WTC11 (cell line): ENCODE measurements at regions not wholly inside any gene's neighbourhood (a gene's known extent, or its start where the extent isn't known, plus 50 kb on each side); places are given as distances from the start of the nearest gene placed in this dataset.
A peak's percentile ranks its signal among the peaks of the same experiment; 100 is the strongest.

ENCODE experiments used
- ATAC-seq: fragments of 200-7000 bp; cut with Tn5 transposase; 2 replicates; pipeline ENCODE4 v1.10.0; 2021; ENCODE audit warnings: mild to moderate bottlenecking, moderate library complexity
- CTCF ChIA-PET: fragments of 300-600 bp; sonication (Branson Sonifier 250); formaldehyde crosslinking; loops from one replicate; lab custom pipeline; 2021; ENCODE audit warnings: antibody characterized with exemption; lab: Charles Lee
- POLR2A ChIA-PET: fragments of 350-600 bp; sonication (Branson Sonifier 250); formaldehyde crosslinking; loops from one replicate; lab custom pipeline; 2021; ENCODE audit warnings: antibody characterized with exemption; lab: Charles Lee
- DNase-seq: peaks from one replicate; pipeline ENCODE4 v3.0.0; 2021; ENCODE audit warnings: low spot score
- H3K27ac Mint-ChIP-seq: 2 replicates; pipeline ENCODE4 v1.8.0; 2021; ENCODE audit warnings: mixed read lengths
- H3K27me3 Mint-ChIP-seq: 2 replicates; pipeline ENCODE4 v1.8.0; 2021; ENCODE audit warnings: low read depth, mild to moderate bottlenecking, moderate library complexity, mixed read lengths
- H3K36me3 Mint-ChIP-seq: 2 replicates; pipeline ENCODE4 v1.8.0; 2021; ENCODE audit warnings: mixed read lengths
- H3K4me1 Mint-ChIP-seq: 2 replicates; pipeline ENCODE4 v1.8.0; 2022; ENCODE audit warnings: mixed read lengths
- H3K4me3 Mint-ChIP-seq: 2 replicates; pipeline ENCODE4 v1.8.0; 2021; ENCODE audit warnings: mild to moderate bottlenecking, moderate library complexity, mixed read lengths
- H3K9me3 Mint-ChIP-seq: 2 replicates; pipeline ENCODE4 v1.8.0; 2021; ENCODE audit warnings: mixed read lengths
- ESRRA ChIP-seq: sonication (generic); formaldehyde crosslinking; IDR thresholded peaks from 2 replicates; pipeline ENCODE4 v1.8.1; 2022; ENCODE audit warnings: mild to moderate bottlenecking, missing genetic modification reagents, borderline replicate concordance
- FOXK1 ChIP-seq: sonication (generic); formaldehyde crosslinking; IDR thresholded peaks from 2 replicates; pipeline ENCODE4 v1.8.0; 2022; ENCODE audit warnings: mild to moderate bottlenecking, moderate library complexity, missing genetic modification reagents
- NR1H2 ChIP-seq: sonication (generic); formaldehyde crosslinking; IDR thresholded peaks from 2 replicates; pipeline ENCODE4 v1.9.0; 2021; ENCODE audit warnings: mild to moderate bottlenecking, moderate library complexity, missing genetic modification reagents
- ZNF121 ChIP-seq: sonication (generic); formaldehyde crosslinking; IDR thresholded peaks from 2 replicates; pipeline ENCODE4 v1.8.0; 2023; ENCODE audit warnings: missing genetic modification reagents
- ZNF423 ChIP-seq: fragments of 250-450 bp; sonication (Bioruptor Pico); IDR thresholded peaks from 2 replicates; pipeline ENCODE4 v2.1.2; 2022; ENCODE audit warnings: mild to moderate bottlenecking, moderate library complexity
- ZNF671 ChIP-seq: fragments of 250-450 bp; sonication (Bioruptor Pico); IDR thresholded peaks from 2 replicates; pipeline ENCODE4 v1.8.0; 2021; ENCODE audit warnings: mild to moderate bottlenecking
- TF ChIP-seq, protein P1 (sequence below): sonication (generic); formaldehyde crosslinking; IDR thresholded peaks from 2 replicates; pipeline ENCODE4 v1.8.0; 2023; ENCODE audit warnings: mild to moderate bottlenecking, missing genetic modification reagents
- TF ChIP-seq, protein P2 (sequence below): fragments of 250-450 bp; sonication (Bioruptor Pico); IDR thresholded peaks from 2 replicates; pipeline ENCODE4 v1.9.0; 2021; ENCODE audit warnings: mild to moderate bottlenecking, borderline replicate concordance
- TF ChIP-seq, protein P3 (sequence below): sonication (generic); formaldehyde crosslinking; IDR thresholded peaks from 2 replicates; pipeline ENCODE4 v1.8.0; 2022; ENCODE audit warnings: missing genetic modification reagents
- TF ChIP-seq, protein P4 (sequence below): sonication (generic); formaldehyde crosslinking; IDR thresholded peaks from 2 replicates; pipeline ENCODE4 v1.8.1; 2023; ENCODE audit warnings: mild to moderate bottlenecking, missing genetic modification reagents, moderate library complexity
- TF ChIP-seq, protein P5 (sequence below): fragments of 250-450 bp; sonication (Bioruptor Pico); IDR thresholded peaks from 2 replicates; pipeline ENCODE4 v1.9.0; 2021; ENCODE audit warnings: moderate library complexity, mild to moderate bottlenecking, inconsistent platforms, borderline replicate concordance
- TF ChIP-seq, protein P6 (sequence below): sonication (generic); formaldehyde crosslinking; IDR thresholded peaks from 2 replicates; pipeline ENCODE4 v1.8.1; 2023; ENCODE audit warnings: mild to moderate bottlenecking, missing genetic modification reagents
- TF ChIP-seq, protein P7 (sequence below): sonication (generic); formaldehyde crosslinking; IDR thresholded peaks from 2 replicates; pipeline ENCODE4 v1.8.0; 2023; ENCODE audit warnings: missing genetic modification reagents, mild to moderate bottlenecking, borderline replicate concordance
- TF ChIP-seq, protein P8 (sequence below): fragments of 200-600 bp; IDR thresholded peaks from 2 replicates; pipeline ENCODE4 v1.8.0; 2022; ENCODE audit warnings: antibody characterized with exemption

DNA sequence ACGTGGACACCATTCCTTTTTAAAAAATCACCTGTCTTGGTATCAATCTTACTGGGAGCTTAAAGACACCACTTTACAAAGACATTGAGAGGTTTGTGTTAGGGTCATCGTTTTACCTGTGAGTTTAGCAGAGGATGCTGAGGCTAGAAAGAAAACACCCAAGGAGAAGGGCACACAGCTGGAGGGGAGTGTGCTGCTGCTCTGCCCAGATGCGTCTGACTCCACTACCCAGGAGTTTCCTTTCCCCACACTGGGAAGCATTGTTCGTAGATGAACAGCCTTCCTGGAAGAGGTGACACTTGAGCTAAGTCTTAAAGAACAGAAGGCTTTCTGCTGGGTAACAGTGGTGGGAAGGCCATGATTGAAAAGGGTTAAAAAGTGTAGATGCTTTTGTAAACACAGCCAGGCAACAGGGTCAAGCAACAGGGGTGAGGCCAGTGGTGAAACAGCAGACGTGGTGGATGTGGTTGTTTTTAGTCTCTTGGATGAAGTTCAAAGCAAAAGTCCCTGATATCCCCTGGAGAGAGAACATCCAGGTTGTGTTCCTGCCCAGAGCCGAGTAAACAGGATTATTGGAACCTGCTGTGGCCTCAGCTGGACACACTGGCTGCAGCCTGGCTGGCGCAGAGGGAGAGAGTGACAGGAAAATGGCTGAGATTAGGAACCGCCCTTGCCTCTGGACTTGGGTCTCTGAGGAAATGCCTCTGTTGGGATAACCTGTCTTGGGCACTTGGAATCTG lies 198.6 kb upstream of the JUN start (continued):
- TF ChIP-seq, protein P1, sequence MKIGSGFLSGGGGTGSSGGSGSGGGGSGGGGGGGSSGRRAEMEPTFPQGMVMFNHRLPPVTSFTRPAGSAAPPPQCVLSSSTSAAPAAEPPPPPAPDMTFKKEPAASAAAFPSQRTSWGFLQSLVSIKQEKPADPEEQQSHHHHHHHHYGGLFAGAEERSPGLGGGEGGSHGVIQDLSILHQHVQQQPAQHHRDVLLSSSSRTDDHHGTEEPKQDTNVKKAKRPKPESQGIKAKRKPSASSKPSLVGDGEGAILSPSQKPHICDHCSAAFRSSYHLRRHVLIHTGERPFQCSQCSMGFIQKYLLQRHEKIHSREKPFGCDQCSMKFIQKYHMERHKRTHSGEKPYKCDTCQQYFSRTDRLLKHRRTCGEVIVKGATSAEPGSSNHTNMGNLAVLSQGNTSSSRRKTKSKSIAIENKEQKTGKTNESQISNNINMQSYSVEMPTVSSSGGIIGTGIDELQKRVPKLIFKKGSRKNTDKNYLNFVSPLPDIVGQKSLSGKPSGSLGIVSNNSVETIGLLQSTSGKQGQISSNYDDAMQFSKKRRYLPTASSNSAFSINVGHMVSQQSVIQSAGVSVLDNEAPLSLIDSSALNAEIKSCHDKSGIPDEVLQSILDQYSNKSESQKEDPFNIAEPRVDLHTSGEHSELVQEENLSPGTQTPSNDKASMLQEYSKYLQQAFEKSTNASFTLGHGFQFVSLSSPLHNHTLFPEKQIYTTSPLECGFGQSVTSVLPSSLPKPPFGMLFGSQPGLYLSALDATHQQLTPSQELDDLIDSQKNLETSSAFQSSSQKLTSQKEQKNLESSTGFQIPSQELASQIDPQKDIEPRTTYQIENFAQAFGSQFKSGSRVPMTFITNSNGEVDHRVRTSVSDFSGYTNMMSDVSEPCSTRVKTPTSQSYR = no peak
- TF ChIP-seq, protein P2, sequence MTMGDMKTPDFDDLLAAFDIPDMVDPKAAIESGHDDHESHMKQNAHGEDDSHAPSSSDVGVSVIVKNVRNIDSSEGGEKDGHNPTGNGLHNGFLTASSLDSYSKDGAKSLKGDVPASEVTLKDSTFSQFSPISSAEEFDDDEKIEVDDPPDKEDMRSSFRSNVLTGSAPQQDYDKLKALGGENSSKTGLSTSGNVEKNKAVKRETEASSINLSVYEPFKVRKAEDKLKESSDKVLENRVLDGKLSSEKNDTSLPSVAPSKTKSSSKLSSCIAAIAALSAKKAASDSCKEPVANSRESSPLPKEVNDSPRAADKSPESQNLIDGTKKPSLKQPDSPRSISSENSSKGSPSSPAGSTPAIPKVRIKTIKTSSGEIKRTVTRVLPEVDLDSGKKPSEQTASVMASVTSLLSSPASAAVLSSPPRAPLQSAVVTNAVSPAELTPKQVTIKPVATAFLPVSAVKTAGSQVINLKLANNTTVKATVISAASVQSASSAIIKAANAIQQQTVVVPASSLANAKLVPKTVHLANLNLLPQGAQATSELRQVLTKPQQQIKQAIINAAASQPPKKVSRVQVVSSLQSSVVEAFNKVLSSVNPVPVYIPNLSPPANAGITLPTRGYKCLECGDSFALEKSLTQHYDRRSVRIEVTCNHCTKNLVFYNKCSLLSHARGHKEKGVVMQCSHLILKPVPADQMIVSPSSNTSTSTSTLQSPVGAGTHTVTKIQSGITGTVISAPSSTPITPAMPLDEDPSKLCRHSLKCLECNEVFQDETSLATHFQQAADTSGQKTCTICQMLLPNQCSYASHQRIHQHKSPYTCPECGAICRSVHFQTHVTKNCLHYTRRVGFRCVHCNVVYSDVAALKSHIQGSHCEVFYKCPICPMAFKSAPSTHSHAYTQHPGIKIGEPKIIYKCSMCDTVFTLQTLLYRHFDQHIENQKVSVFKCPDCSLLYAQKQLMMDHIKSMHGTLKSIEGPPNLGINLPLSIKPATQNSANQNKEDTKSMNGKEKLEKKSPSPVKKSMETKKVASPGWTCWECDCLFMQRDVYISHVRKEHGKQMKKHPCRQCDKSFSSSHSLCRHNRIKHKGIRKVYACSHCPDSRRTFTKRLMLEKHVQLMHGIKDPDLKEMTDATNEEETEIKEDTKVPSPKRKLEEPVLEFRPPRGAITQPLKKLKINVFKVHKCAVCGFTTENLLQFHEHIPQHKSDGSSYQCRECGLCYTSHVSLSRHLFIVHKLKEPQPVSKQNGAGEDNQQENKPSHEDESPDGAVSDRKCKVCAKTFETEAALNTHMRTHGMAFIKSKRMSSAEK (CRISPR knock-in tag) = no peak
- peak; percentile 97 for TF ChIP-seq ZNF423

DNA sequence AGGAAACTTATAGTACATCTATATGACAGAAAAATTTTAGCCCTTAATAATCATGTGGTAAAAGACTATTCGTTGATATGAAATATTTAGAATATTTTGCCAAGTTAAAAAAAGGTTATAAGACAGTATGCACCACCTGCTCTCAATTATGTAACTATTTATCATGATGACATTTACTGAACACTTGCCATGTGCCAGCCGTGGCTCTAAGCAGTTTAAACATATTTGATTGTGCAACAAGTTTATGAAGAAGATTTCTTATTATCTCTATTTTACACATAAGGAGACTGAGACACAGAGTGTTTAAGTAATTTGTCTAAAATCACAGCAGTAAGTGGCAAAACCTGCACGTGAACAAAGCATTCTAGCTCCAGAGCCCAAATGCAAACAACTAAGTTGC lies 199.3 kb upstream of the JUN start:
- Mint-ChIP-seq H3K36me3 (no peaks in the 10 kb centered on the region), H3K4me1 (peaks cover 35% of the 10 kb centered on the region), H3K27me3 (no peaks in the 10 kb centered on the region; the same call in 1 of the 2 replicates), H3K9me3 (no peaks in the 10 kb centered on the region), H3K4me3 (no peak overlapping the region), H3K27ac (no peak overlapping the region)
- ATAC-seq = no peak
- ChIA-PET POLR2A (no interaction called here), CTCF (interaction anchor here (0.8 kb wide), 1 partner anchor 38 kb away, joined by 3 read pairs; no protein-coding TSS in a partner anchor)
- no peak for DNase-seq
- TF ChIP-seq ESRRA (CRISPR knock-in tag) (no peak), NR1H2 (CRISPR knock-in tag) (no peak), FOXK1 (CRISPR knock-in tag) (no peak), ZNF671 (CRISPR knock-in tag) (no peak), ZNF121 (CRISPR knock-in tag) (no peak)
- TF ChIP-seq, protein P3, sequence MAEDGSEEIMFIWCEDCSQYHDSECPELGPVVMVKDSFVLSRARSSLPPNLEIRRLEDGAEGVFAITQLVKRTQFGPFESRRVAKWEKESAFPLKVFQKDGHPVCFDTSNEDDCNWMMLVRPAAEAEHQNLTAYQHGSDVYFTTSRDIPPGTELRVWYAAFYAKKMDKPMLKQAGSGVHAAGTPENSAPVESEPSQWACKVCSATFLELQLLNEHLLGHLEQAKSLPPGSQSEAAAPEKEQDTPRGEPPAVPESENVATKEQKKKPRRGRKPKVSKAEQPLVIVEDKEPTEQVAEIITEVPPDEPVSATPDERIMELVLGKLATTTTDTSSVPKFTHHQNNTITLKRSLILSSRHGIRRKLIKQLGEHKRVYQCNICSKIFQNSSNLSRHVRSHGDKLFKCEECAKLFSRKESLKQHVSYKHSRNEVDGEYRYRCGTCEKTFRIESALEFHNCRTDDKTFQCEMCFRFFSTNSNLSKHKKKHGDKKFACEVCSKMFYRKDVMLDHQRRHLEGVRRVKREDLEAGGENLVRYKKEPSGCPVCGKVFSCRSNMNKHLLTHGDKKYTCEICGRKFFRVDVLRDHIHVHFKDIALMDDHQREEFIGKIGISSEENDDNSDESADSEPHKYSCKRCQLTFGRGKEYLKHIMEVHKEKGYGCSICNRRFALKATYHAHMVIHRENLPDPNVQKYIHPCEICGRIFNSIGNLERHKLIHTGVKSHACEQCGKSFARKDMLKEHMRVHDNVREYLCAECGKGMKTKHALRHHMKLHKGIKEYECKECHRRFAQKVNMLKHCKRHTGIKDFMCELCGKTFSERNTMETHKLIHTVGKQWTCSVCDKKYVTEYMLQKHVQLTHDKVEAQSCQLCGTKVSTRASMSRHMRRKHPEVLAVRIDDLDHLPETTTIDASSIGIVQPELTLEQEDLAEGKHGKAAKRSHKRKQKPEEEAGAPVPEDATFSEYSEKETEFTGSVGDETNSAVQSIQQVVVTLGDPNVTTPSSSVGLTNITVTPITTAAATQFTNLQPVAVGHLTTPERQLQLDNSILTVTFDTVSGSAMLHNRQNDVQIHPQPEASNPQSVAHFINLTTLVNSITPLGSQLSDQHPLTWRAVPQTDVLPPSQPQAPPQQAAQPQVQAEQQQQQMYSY (CRISPR knock-in tag) = no peak
- TF ChIP-seq, protein P4, sequence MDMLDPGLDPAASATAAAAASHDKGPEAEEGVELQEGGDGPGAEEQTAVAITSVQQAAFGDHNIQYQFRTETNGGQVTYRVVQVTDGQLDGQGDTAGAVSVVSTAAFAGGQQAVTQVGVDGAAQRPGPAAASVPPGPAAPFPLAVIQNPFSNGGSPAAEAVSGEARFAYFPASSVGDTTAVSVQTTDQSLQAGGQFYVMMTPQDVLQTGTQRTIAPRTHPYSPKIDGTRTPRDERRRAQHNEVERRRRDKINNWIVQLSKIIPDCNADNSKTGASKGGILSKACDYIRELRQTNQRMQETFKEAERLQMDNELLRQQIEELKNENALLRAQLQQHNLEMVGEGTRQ (CRISPR knock-in tag) = no peak
- TF ChIP-seq, protein P5, sequence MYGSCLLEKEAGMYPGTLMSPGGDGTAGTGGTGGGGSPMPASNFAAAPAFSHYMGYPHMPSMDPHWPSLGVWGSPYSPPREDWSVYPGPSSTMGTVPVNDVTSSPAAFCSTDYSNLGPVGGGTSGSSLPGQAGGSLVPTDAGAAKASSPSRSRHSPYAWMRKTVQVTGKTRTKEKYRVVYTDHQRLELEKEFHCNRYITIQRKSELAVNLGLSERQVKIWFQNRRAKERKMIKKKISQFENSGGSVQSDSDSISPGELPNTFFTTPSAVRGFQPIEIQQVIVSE = no peak
- TF ChIP-seq, protein P6, sequence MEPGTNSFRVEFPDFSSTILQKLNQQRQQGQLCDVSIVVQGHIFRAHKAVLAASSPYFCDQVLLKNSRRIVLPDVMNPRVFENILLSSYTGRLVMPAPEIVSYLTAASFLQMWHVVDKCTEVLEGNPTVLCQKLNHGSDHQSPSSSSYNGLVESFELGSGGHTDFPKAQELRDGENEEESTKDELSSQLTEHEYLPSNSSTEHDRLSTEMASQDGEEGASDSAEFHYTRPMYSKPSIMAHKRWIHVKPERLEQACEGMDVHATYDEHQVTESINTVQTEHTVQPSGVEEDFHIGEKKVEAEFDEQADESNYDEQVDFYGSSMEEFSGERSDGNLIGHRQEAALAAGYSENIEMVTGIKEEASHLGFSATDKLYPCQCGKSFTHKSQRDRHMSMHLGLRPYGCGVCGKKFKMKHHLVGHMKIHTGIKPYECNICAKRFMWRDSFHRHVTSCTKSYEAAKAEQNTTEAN (CRISPR knock-in tag) = no peak
- TF ChIP-seq, protein P7, sequence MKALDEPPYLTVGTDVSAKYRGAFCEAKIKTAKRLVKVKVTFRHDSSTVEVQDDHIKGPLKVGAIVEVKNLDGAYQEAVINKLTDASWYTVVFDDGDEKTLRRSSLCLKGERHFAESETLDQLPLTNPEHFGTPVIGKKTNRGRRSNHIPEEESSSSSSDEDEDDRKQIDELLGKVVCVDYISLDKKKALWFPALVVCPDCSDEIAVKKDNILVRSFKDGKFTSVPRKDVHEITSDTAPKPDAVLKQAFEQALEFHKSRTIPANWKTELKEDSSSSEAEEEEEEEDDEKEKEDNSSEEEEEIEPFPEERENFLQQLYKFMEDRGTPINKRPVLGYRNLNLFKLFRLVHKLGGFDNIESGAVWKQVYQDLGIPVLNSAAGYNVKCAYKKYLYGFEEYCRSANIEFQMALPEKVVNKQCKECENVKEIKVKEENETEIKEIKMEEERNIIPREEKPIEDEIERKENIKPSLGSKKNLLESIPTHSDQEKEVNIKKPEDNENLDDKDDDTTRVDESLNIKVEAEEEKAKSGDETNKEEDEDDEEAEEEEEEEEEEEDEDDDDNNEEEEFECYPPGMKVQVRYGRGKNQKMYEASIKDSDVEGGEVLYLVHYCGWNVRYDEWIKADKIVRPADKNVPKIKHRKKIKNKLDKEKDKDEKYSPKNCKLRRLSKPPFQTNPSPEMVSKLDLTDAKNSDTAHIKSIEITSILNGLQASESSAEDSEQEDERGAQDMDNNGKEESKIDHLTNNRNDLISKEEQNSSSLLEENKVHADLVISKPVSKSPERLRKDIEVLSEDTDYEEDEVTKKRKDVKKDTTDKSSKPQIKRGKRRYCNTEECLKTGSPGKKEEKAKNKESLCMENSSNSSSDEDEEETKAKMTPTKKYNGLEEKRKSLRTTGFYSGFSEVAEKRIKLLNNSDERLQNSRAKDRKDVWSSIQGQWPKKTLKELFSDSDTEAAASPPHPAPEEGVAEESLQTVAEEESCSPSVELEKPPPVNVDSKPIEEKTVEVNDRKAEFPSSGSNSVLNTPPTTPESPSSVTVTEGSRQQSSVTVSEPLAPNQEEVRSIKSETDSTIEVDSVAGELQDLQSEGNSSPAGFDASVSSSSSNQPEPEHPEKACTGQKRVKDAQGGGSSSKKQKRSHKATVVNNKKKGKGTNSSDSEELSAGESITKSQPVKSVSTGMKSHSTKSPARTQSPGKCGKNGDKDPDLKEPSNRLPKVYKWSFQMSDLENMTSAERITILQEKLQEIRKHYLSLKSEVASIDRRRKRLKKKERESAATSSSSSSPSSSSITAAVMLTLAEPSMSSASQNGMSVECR (CRISPR knock-in tag) = no peak
- TF ChIP-seq, protein P8, sequence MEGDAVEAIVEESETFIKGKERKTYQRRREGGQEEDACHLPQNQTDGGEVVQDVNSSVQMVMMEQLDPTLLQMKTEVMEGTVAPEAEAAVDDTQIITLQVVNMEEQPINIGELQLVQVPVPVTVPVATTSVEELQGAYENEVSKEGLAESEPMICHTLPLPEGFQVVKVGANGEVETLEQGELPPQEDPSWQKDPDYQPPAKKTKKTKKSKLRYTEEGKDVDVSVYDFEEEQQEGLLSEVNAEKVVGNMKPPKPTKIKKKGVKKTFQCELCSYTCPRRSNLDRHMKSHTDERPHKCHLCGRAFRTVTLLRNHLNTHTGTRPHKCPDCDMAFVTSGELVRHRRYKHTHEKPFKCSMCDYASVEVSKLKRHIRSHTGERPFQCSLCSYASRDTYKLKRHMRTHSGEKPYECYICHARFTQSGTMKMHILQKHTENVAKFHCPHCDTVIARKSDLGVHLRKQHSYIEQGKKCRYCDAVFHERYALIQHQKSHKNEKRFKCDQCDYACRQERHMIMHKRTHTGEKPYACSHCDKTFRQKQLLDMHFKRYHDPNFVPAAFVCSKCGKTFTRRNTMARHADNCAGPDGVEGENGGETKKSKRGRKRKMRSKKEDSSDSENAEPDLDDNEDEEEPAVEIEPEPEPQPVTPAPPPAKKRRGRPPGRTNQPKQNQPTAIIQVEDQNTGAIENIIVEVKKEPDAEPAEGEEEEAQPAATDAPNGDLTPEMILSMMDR = no peak
